NB4 (cell line): ENCODE measurements at regions not wholly inside any gene's neighbourhood (a gene's known extent, or its start where the extent isn't known, plus 50 kb on each side); places are given as distances from the start of the nearest gene placed in this dataset.

Source experiments
- DNase-seq: peaks from one replicate; pipeline ENCODE4 v3.0.0; 2010; ENCODE audit warnings: low read depth
- H3K4me3 ChIP-seq: one replicate; pipeline ENCODE4 v1.5.1; 2011; ENCODE audit warnings: mild to moderate bottlenecking, low read depth, low read length, moderate library complexity
- CTCF ChIP-seq: IDR thresholded peaks from one replicate; pipeline ENCODE4 v1.5.1; 2012; ENCODE audit warnings: low read depth, low read length
- MAX ChIP-seq: IDR thresholded peaks from 2 replicates; pipeline ENCODE4 v1.6.1; 2011; ENCODE audit warnings: low read depth, low read length
- MYC ChIP-seq: IDR thresholded peaks from 2 replicates; pipeline ENCODE4 v1.6.1; 2011; ENCODE audit warnings: low read depth, low read length
- POLR2A ChIP-seq: IDR thresholded peaks from 2 replicates; pipeline ENCODE4 v1.6.1; 2011; ENCODE audit warnings: mild to moderate bottlenecking; ENCODE audit not compliant: insufficient read length; ENCODE audit errors: extremely low read depth

- no peak for DNase-seq
- TF ChIP-seq MYC (no peak), POLR2A (no peak), MAX (no peak), CTCF (no peak)
- no peak overlapping the region for H3K4me3 ChIP-seq
These were observed 317.3 kb upstream of the CDH4 start for GRCh38 chr20:60934724-60935123.

- H3K4me3 ChIP-seq, result no peak overlapping the region
- peak; percentile 32 for TF ChIP-seq CTCF
- TF ChIP-seq POLR2A, result no peak
- no peak for TF ChIP-seq MAX
- DNase-seq, result peak; percentile 9
These were observed 316.1 kb upstream of the CDH4 start for GRCh38 chr20:60935971-60936370.

GRCh38 chr20:60937585-60937984 is 314.5 kb upstream of the CDH4 start:
- no peak for DNase-seq
- TF ChIP-seq CTCF, result no peak
- no peak overlapping the region for H3K4me3 ChIP-seq

- no peak for TF ChIP-seq POLR2A
- DNase-seq, result no peak
- no peak overlapping the region for H3K4me3 ChIP-seq
These were observed 310.7 kb upstream of the CDH4 start for GRCh38 chr20:60941379-60941778.

GRCh38 chr20:60947819-60948218 is 304.2 kb upstream of the CDH4 start:
- no peak overlapping the region for H3K4me3 ChIP-seq
- DNase-seq, result no peak
- TF ChIP-seq POLR2A, result no peak
- TF ChIP-seq MYC, result no peak
- no peak for TF ChIP-seq MAX
- no peak for TF ChIP-seq CTCF

- no peak for DNase-seq
- H3K4me3 ChIP-seq, result no peak overlapping the region
- TF ChIP-seq CTCF (no peak), POLR2A (no peak), MYC (no peak), MAX (no peak)
These were observed 303.8 kb upstream of the CDH4 start for GRCh38 chr20:60948224-60948623.

- TF ChIP-seq MYC (no peak), MAX (no peak), CTCF (no peak), POLR2A (no peak)
- no peak for DNase-seq
- no peak overlapping the region for H3K4me3 ChIP-seq
These were observed 301.5 kb upstream of the CDH4 start for GRCh38 chr20:60950561-60950960.
